MCF 10A (cell line): ENCODE measurements at regions not wholly inside any gene's neighbourhood (a gene's known extent, or its start where the extent isn't known, plus 50 kb on each side); places are given as distances from the start of the nearest gene placed in this dataset.

Source experiments
- BruUV-seq: library from RNA; stranded (reverse); fragments of 400-500 nt; replicated peaks from 2 replicates; lab custom pipeline; 2021; lab: Mats Ljungman, UMichigan
- CTCF ChIA-PET: fragments of 300-600 bp; sonication (Branson Sonifier 250); formaldehyde crosslinking; extraction: SDS; loops from one replicate; lab custom pipeline; 2021; ENCODE audit warnings: antibody characterized with exemption, inconsistent platforms; lab: Yijun Ruan, JAX
- POLR2A ChIA-PET: fragments of 300-600, 350-650 bp; sonication (Branson Sonifier 250); formaldehyde crosslinking; extraction: SDS; loops from one replicate; lab custom pipeline; 2020; ENCODE audit warnings: antibody characterized with exemption, inconsistent platforms; lab: Yijun Ruan, JAX
- DNase-seq: peaks from one replicate; pipeline ENCODE4 v3.0.0-alpha.2; 2018; ENCODE audit not compliant: unreplicated experiment
- H3K27ac Mint-ChIP-seq: one replicate; pipeline ENCODE4 v1.8.0; 2022; ENCODE audit warnings: mild to moderate bottlenecking, low read depth, mixed read lengths; ENCODE audit not compliant: unreplicated experiment
- H3K27me3 Mint-ChIP-seq: one replicate; pipeline ENCODE4 v1.8.0; 2022; ENCODE audit warnings: mixed read lengths; ENCODE audit not compliant: insufficient read depth, unreplicated experiment
- H3K36me3 Mint-ChIP-seq: one replicate; pipeline ENCODE4 v1.8.0; 2022; ENCODE audit warnings: mild to moderate bottlenecking, moderate library complexity, mixed read lengths; ENCODE audit not compliant: insufficient read depth, unreplicated experiment
- H3K4me1 Mint-ChIP-seq: one replicate; pipeline ENCODE4 v1.8.0; 2022; ENCODE audit warnings: mixed read lengths; ENCODE audit not compliant: insufficient read depth, unreplicated experiment
- H3K4me3 Mint-ChIP-seq: one replicate; pipeline ENCODE4 v1.8.0; 2022; ENCODE audit warnings: mild to moderate bottlenecking, moderate library complexity, mixed read lengths; ENCODE audit not compliant: unreplicated experiment
- H3K9me3 Mint-ChIP-seq: one replicate; pipeline ENCODE4 v1.8.0; 2022; ENCODE audit warnings: mixed read lengths; ENCODE audit not compliant: unreplicated experiment
- CTCF ChIP-seq: fragments of 200-600 bp; IDR thresholded peaks from one replicate; pipeline ENCODE4 v1.8.0; 2022; ENCODE audit warnings: antibody characterized with exemption, mild to moderate bottlenecking; ENCODE audit not compliant: unreplicated experiment
- intact Hi-C: fragments of 100-400 bp; cut with micrococcal nuclease; formaldehyde crosslinking; loops from 2 replicates; pipeline ENCODE4 v1.14.1; 2022

- no peak for DNase-seq
- ChIA-PET CTCF (interaction anchor here (0.6 to 0.8 kb wide), 2 partner anchors 445 to 669 kb away, joined by 3 to 4 read pairs; no protein-coding TSS in a partner anchor), POLR2A (interaction anchor here (0.5 to 1.0 kb wide), 2 partner anchors 8 to 519 kb away, joined by 3 to 6 read pairs; no protein-coding TSS in a partner anchor)
- H3K4me1 Mint-ChIP-seq: no peaks in the 10 kb centered on the region
- intact Hi-C loops: no loop called here
- no TSS peak for BruUV-seq
- H3K4me3 Mint-ChIP-seq: no peak overlapping the region
- no peaks in the 10 kb centered on the region for H3K27me3 Mint-ChIP-seq
- H3K9me3 Mint-ChIP-seq: peaks cover 8% of the 10 kb centered on the region
- H3K36me3 Mint-ChIP-seq: no peaks in the 10 kb centered on the region
- H3K27ac Mint-ChIP-seq: no peak overlapping the region
- no peak for TF ChIP-seq CTCF
Observed at GRCh38 chr2:143844986-143845385, 674.9 kb downstream of the ZEB2 start.

DNA sequence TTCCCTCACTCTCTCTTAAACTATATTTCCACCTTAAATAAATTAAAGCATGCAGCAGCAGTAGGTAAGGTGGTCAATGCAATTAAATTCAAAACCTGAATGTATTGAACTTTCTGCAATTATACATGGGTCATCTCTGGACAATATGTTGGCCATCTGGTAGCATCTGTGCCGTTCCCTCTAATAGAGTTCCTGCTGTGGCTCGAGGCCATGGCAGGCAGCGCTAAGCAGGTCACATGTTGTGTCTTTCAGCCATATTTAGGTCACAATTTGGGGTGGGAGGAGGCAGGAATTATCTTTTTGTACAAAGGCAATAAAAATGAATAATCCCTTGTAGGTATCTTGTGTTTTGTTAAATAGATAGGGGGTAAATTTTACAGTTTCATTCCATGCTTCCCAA lies 676.2 kb downstream of the ZEB2 start:
- CTCF ChIA-PET: no interaction called here
- Mint-ChIP-seq H3K4me3 (no peak overlapping the region), H3K27ac (no peak overlapping the region), H3K9me3 (peaks cover 8% of the 10 kb centered on the region), H3K4me1 (no peaks in the 10 kb centered on the region), H3K36me3 (no peaks in the 10 kb centered on the region), H3K27me3 (no peaks in the 10 kb centered on the region)
- TF ChIP-seq CTCF: no peak
- BruUV-seq: no TSS peak
- POLR2A ChIA-PET: interaction anchor here (0.9 kb wide), 1 partner anchor 12 kb away, joined by 3 read pairs; no protein-coding TSS in a partner anchor
- DNase-seq: no peak
- intact Hi-C loops: no loop called here

DNA sequence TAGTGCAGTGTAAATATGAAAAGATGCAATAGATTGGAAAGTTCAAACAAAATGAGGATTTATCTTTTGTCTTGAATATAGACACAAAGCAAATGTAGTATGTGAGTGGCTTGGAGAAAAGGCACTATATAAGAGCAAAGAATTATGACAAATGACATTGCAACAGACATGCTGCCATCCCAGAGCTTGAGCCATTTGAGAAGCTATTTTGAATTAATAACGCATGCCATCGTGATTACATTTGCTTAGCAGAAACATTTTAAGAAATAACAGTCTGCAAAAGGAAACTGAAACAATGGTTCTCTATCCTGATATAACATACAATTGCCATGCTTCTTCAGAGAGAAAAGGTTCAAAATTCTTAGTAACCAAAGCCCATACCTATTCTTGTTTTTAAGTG lies 677.1 kb downstream of the ZEB2 start:
- Mint-ChIP-seq H3K4me3 (no peak overlapping the region), H3K4me1 (no peaks in the 10 kb centered on the region), H3K9me3 (peaks cover 8% of the 10 kb centered on the region), H3K27ac (no peak overlapping the region), H3K27me3 (no peaks in the 10 kb centered on the region), H3K36me3 (no peaks in the 10 kb centered on the region)
- TF ChIP-seq CTCF: no peak
- POLR2A ChIA-PET: interaction anchor here (0.9 kb wide), 1 partner anchor 11 kb away, joined by 3 read pairs; no protein-coding TSS in a partner anchor
- no TSS peak for BruUV-seq
- intact Hi-C loops: no loop called here
- DNase-seq: no peak
- CTCF ChIA-PET: interaction anchor here (1.0 kb wide), 1 partner anchor 105 kb away, joined by 3 read pairs; no protein-coding TSS in a partner anchor

- Mint-ChIP-seq H3K4me3 (no peak overlapping the region), H3K4me1 (no peaks in the 10 kb centered on the region), H3K27me3 (no peaks in the 10 kb centered on the region), H3K36me3 (no peaks in the 10 kb centered on the region), H3K9me3 (peaks cover 8% of the 10 kb centered on the region), H3K27ac (no peak overlapping the region)
- TF ChIP-seq CTCF: no peak
- ChIA-PET POLR2A (no interaction called here), CTCF (interaction anchor here (0.6 to 1.0 kb wide), 2 partner anchors 104 to 1963 kb away, joined by 3 read pairs; no protein-coding TSS in a partner anchor)
- BruUV-seq: no TSS peak
- DNase-seq: no peak
- intact Hi-C loops: no loop called here
Observed at GRCh38 chr2:143841935-143842334, 678.0 kb downstream of the ZEB2 start.
